Astrocyte of the hippocampus (primary cell): ENCODE measurements at regions not wholly inside any gene's neighbourhood (a gene's known extent, or its start where the extent isn't known, plus 50 kb on each side); places are given as distances from the start of the nearest gene placed in this dataset.
A peak's percentile ranks its signal among the peaks of the same experiment; 100 is the strongest.
"Not testable (repeated sequence)": the region's sequence is repeated elsewhere in the genome, so short reads cannot be mapped to it uniquely, and the experiment has no call there.

ENCODE experiments used
- DNase-seq: peaks from one replicate; pipeline ENCODE4 v3.0.0; 2011; ENCODE audit warnings: low read depth, low spot score

DNA sequence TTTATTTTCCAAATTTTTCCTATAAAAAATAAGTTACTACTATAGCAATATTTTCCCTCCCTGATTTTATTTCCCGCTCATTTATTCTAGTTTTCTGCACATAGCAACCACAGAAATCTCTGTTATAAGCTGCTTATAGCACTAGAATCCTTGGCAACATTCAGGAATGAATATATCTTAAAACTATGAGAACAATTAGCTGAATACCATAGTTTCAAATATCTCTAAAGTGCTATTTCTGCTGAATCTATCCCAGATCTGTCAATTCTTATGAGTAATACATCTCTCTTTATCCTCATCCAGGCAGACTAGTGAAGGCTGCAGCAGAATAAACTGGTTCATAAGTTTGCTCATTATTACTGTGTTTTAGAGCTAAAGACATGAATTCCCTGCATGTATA lies 622.9 kb upstream of the DIPK2B start:
- DNase-seq = no peak

DNA sequence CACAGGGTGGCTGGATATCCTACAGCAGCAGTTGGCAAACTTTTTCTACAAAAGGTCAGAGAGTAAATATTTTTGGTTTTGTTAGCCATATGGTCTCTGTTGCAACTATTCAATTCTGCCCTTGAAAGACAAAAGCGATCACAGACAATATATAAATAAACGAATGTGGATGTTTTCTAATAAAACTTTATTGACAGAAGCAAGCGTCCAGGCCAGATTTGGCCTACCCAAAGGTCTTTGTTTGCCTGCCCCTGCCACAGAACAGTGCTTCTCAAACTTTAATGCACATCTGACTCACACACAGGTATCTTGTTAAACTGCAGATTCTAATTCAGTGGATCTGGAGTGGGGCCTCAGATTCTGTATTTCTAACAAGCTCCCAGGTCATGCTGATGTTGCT lies 621.4 kb upstream of the DIPK2B start:
- DNase-seq = no peak

- no peak for DNase-seq
Observed at GRCh38 chrX:45818913-45819312, 618.2 kb upstream of the DIPK2B start.

DNA sequence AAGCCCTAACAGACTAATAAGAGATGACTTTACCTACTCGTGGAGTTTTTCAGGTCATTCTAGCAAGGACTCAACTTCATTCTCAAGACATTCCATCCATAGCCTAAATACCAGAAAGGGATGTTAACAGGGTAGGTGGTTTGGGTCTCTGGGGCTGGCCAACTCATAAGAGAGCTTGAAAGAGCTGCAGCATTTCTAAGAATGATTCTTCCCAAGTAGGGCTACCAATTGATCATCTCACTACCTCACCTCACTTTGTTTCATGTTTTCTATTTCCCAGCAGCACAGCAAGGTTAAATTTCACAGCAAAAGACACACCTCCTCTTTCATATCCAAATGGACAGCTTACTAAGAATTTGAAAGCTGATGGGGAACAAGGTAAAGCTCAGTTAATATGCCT lies 614.8 kb upstream of the DIPK2B start:
- peak; percentile 41 for DNase-seq

- DNase-seq = no peak
Observed at GRCh38 chrX:45811326-45811725, 610.6 kb upstream of the DIPK2B start.

GRCh38 chrX:45807572-45808425 lies 607.1 kb upstream of the DIPK2B start:
- DNase-seq = peak; percentile 72

DNA sequence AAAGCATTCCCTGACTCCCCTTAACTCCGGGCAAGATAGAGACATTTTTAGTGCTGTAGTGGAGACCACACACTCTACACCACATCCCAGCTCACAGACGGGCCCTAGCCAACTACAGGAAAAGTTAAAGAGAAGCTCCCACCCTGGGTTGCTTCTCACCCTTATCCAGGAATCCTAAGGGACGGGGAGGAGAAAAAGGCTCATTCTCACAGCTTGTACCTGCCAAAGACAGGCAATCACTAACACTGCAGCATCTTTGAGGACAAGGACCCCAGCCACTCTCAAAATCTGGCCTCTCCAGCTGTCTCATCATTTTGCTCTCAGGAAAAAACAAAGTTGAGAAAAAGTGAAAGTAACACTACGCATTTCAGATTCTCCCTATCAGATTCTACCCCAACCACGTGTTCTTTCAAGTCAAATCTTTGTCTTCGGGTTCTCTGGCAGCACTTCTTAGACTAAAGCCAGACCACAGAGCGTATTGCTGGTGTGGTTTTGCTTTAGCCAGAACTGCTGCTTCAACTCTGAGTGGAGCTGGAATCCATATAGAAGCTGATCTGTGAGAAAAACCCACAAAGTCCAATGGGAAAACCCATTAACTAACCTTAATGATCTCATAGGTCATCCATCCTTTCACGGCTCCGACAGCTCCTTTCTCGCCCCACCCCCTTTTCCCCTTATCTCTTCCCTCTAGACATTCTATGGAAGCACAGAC lies 605.9 kb upstream of the DIPK2B start:
- peak; percentile 88 for DNase-seq

DNA sequence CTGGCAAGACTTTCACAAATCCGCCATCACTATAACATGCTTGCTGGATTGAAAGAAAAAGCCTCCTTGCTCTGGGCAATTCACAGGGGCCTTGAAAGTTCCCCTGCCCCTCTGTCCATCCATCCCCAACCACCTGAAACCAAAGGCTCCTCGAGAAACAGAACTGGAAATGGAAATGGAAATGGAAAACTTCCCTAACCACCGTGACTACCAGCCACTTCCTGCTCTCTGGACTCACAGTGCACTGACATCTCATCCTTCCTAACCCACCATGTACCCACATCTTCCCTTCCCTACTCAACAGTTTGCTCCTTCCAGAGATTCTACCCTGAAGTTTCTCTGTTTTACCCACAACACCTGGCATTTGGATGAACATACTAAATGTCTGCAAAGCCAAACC lies 603.6 kb upstream of the DIPK2B start:
- DNase-seq = no peak

GRCh38 chrX:45803383-45803921 lies 602.8 kb upstream of the DIPK2B start:
- DNase-seq = peak; percentile 76

- peak; percentile 33 for DNase-seq
Observed at GRCh38 chrX:45801554-45801953, 600.9 kb upstream of the DIPK2B start.

- DNase-seq = not testable (repeated sequence)
Observed at GRCh38 chrX:45800746-45801453, 600.2 kb upstream of the DIPK2B start.

DNA sequence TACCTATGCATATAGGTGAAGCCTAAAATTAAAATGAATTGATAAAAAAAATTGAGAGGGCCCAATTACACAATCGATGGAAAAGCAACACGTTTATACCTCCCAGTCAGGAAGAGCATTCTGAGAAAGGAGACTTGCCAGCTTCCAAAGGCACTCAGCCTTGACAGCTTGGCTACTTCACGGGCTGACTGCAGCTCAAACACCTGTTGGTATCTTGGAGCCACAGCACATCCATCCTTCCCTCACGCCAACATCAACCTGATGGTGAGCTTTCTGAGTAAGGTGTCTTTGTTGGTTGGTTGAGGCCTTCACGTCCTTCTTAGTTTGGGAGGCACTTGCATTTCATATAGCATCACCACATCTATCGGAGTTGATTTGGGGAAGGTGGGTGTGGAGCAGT lies 598.9 kb upstream of the DIPK2B start:
- DNase-seq = no peak

- peak; percentile 48 for DNase-seq
Observed at GRCh38 chrX:45795546-45795945, 594.9 kb upstream of the DIPK2B start.

GRCh38 chrX:45794995-45795337 lies 594.3 kb upstream of the DIPK2B start:
- no peak for DNase-seq

DNA sequence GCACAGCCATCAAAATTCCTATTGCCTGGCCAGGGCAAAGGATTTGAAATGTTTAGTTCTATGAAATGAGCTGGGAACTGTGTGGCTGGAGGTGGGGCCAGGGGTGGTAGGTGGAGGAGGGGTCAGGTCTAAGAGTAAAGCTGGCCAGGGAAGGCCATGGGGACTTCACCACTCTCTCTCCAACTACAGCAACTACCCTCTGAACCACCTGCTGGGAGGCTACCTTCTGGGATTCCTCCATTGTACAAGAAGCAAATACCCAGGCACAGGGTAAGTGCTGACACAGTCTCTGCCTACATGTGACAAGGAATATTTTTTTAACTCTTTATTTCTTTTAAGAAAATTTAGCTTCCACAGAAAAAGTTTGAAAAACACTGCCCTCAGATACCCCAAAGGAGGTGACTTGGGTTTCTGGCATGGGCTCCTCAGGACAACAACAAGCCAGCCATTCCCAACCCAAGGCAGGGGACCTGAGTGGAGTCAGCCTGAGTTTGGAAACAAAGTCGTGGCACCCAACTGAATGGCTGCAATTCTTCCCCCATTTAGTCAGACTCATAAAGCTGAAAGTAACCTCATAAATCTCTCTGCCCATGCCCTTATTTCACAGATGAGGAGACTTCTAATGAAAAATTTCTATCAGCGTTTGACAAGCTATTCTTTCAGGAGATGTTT lies 593.8 kb upstream of the DIPK2B start:
- DNase-seq = no peak

GRCh38 chrX:45788941-45789348 lies 588.3 kb upstream of the DIPK2B start:
- no peak for DNase-seq

DNA sequence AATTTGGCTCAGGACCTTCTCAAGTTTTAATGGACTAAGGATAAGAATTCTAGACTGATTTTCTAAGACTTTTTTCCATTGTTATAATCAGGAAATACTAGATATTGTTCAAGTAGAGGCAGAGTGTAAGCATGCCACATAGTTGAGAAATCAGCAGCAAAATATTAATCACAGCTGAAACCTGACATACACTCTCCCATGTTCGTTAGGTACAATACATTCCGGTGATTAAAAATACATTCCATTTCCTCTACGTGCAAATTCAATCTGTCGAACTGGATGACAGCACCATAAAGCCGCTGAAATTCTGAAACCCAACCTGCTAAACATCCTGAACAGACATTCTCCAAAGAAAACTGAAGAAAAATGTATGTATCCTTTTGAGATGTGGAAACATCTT lies 587.6 kb upstream of the DIPK2B start:
- no peak for DNase-seq

- DNase-seq = no peak
Observed at GRCh38 chrX:45784590-45784989, 583.9 kb upstream of the DIPK2B start.

- no peak for DNase-seq
Observed at GRCh38 chrX:45783002-45783401, 582.3 kb upstream of the DIPK2B start.

DNA sequence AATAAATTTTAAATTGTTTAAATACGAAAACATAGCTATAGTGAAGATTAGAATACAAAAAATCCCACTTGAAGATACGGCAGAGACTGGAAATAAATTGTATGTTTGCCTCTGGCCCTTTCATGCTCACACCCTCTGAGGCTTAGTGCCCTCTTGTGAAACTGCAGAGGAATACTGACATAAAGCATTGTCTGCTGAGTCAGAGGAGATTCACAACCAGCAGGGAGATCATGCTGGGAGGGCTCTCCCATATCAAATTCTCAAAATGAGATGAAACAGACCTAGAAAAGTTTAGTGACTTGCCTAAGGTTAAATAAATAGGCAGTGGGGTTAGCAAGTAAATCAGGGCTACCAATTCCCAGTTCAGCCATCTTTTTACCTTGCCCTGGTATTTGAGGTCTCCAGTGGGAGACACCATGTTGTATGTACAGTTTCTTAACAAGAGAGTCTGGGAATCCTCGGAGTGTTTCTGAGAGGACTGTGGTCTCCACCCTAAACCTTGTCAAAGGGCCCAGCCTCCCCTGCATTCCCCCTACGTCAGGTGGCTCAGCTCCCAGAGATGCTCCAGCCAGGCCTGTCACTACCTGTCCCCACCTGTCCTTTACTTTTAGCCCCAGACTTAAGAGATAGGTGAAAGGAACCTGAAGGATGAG lies 581.4 kb upstream of the DIPK2B start:
- DNase-seq = peak; percentile 42

- DNase-seq = no peak
Observed at GRCh38 chrX:45778616-45779015, 577.9 kb upstream of the DIPK2B start.
